COR-L47 (cell line): ENCODE measurements at regions not wholly inside any gene's neighbourhood (a gene's known extent, or its start where the extent isn't known, plus 50 kb on each side); places are given as distances from the start of the nearest gene placed in this dataset.

ENCODE experiments used
- DNase-seq: peaks from one replicate; lab custom pipeline; 2025; lab: John Stamatoyannopoulos, UW

DNA sequence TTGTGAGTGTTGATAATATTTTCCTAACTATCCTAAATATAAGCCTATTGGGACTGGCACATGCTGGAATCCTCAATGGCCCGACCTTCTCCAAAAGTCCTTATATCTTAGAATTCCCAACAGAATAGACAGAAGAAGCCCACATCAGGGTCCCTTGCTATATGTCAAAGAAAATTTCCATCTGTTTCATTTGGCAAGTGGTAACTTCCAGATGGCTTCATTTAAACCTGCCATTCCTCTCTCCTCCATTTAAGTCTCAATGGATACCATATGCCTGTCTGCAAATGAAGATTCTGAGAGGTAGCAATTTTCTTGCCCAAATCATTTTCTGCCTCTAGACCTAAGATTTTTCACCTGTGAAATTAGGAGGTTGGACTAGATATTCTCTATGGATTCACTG lies 73.1 kb upstream of the KCNA4 start:
- no peak for DNase-seq

- DNase-seq = no peak
These were observed 74.4 kb upstream of the KCNA4 start for GRCh38 chr11:30091246-30091645.

- no peak for DNase-seq
These were observed 74.9 kb upstream of the KCNA4 start for GRCh38 chr11:30091737-30092136.

DNA sequence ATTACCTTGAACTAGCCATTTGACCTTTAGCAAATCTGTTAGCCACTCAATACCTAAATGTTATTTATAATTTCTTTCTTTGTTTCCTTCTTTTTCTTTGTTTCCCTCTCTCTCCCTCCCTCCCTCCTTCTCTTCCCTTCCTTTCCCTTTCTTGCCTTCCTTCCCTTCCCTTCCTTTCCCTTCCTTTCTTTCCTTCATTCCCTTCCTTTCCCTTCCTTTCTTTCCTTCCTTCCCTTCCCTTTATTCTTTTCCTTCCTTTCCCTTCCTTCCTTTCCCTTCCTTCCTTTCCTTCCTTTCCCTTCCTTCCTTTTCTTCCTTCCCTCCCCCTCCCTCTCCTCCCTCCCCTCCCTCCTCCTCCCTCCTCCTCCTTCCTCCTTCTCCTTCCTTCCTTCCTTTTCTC lies 75.7 kb upstream of the KCNA4 start:
- no peak for DNase-seq

DNA sequence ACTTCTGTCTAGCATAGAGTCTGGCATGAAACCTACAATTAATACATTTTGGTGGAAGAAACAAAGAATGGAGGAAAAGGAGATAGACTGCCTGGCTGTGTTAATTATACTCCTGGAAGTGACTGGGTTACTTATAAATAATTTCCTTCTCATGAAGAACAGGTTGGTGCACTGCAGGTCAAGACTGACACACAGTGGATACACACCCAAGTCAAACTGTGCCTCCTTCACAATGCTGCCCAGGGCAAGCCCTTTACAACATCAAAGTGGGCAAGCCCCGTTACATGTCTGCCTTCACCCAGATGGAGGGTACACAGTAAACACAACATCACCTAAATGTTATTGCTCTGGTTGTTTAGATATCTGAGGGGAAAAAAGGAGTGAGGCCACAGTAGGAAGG lies 83.7 kb upstream of the KCNA4 start:
- DNase-seq = no peak

GRCh38 chr11:30106222-30107181 lies 89.7 kb upstream of the KCNA4 start:
- DNase-seq = no peak

GRCh38 chr11:30107899-30108298 lies 91.1 kb upstream of the KCNA4 start:
- DNase-seq = no peak

GRCh38 chr11:30109774-30110173 lies 92.9 kb upstream of the KCNA4 start:
- no peak for DNase-seq

- no peak for DNase-seq
These were observed 93.9 kb upstream of the KCNA4 start for GRCh38 chr11:30110691-30111090.

- no peak for DNase-seq
These were observed 95.0 kb upstream of the KCNA4 start for GRCh38 chr11:30111786-30112185.

DNA sequence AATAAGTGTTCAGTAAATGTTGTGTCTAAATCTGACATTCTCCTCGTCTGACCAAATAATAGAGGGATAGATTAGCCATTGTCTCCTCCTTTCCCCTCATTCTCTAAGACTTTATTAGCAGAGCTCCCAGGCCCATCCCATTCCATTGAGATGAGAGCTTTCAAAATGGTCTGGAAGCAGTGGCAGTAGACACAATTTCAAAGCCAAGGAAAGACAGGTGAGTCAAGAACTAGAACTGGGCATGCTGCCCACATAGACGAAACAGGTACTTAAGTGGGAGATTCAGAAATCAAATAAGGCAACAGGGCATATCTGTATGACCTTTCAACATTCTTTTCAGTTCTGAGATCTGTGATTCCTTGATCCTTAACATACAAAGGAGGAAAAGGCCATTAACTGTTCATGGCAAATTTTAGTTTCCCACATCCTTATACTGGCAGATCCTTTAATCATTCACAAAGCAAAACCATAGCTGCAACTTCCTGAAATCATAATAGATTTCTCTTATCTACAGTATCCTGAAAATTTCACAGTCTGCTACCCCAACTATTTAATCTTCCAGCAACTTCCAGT lies 96.6 kb upstream of the KCNA4 start:
- no peak for DNase-seq

- DNase-seq = no peak
These were observed 99.7 kb upstream of the KCNA4 start for GRCh38 chr11:30116512-30116911.

- no peak for DNase-seq
These were observed 103.3 kb upstream of the KCNA4 start for GRCh38 chr11:30120045-30120589.

- no peak for DNase-seq
These were observed 105.4 kb upstream of the FSHB start for GRCh38 chr11:30125456-30125855.

- DNase-seq = no peak
These were observed 102.4 kb upstream of the FSHB start for GRCh38 chr11:30128269-30128932.

DNA sequence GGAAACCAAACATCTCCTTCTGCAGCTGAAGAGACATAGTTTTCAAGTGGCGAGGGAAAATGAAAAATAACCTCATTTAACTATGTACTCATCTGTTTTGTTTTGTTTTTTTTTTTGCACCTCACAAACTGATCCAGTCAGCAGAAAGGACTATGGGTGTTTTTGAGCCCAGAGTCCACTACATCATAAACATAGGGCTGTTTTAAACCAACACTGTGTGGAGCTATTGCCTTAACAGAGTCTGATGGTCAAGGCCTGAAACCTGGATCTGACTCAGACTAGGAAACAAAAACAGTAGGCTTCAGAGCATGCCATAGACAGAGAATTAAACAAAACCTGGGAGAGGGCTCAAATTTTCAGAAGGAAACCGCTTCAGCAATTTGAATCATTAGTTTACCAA lies 99.3 kb upstream of the FSHB start:
- DNase-seq = no peak

DNA sequence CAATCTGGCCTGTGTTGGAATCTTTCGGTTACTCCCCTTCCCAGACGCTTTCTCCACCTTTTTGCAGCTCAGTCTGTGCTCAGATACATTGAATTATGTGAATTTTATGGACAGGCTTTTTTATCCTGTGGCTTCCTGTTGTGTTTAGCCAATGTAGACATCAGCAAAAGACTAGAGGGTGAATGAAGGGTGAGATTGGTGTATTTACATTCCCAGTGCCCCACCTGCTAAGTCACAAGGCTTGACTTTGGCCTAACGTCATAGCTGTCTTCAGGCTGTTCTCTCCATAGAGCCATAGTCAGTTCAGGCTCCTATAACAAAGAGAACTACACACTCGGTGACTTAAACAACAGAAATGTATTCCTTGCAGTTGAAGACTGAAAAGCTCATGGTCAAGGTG lies 97.5 kb upstream of the FSHB start:
- no peak for DNase-seq

- peak; percentile 12 for DNase-seq
These were observed 87.6 kb upstream of the FSHB start for GRCh38 chr11:30143098-30143705.

GRCh38 chr11:30147293-30147692 lies 83.5 kb upstream of the FSHB start:
- no peak for DNase-seq

- DNase-seq = no peak
These were observed 80.8 kb upstream of the FSHB start for GRCh38 chr11:30149998-30150397.

DNA sequence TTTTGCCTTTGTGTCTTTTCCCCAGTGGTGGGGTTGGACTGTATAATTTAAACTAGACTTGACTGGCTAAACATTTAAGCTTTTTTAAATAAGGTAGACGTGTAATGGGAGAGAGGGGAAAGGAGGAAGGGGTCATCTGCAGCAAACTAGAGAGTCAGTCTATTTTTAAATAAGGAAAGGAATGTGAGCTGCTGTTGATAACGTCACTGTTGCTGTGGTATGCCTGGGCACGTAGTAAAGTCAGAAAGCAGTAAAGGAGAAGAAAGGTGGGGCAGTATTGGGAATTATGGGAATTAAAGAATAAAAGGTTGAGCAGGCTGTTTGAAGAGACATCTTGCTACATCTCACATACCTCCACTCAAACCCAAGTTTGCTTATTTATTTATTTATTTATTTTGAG lies 80.4 kb upstream of the FSHB start:
- DNase-seq = no peak

DNA sequence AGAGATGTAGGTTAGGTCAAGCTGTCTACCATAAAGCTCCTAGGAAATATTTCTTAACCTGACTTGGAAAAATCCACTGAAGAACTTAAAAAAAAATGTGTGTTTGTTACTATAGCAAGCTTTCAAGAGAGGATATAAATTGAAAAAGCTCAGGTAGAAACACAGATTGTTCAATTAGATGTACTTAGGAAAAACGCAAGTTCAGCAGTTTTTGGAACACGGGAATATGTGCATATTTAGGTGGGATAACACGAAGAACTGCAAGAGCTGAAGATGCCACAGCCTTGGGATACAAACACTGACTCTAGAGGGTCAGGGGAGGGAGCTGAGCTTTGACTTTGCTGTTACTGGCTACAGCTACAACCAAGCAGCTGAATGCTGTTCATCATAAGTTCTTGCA lies 77.8 kb upstream of the FSHB start:
- DNase-seq = no peak
